ENCODE measurements at regions not wholly inside any gene's neighbourhood (a gene's known extent, or its start where the extent isn't known, plus 50 kb on each side); places are given as distances from the start of the nearest gene placed in this dataset.

DNA sequence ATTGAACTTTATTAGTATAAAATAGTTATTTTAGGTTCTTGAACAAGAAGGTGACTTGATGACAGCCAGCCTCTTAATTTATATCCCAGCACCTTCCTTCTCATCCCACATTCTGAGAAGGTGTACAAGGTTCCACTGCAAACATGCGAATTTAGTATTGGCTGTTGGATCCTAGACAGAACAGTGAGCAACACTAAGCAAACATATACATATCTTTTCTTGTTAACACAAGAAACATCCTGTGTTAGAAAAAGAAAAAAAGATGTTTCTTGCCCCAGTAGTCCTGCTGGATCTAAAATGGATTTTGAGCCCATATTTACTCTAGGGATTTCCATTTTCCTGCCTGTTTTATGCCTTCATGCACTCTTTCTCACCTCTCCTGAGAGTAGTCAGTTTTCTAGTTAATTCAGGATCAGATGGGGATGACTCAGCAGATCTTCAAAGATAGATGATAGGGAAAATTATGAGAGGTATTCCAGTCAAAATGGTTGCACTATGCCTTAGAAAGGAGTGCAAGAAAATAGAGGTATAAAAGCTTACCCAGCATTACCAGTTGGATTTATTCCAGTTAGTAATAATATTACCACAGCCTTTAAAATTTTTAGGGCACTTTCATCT, 336.5 kb downstream of the MEIS1 start:
- POLR2A ChIA-PET: no interaction called here
- CTCF ChIA-PET: no interaction called here
- DNase-seq (no peak), ATAC-seq (ENCODE audit: low read depth) (no peak)
- Mint-ChIP-seq H3K4me1 (no peaks in the 10 kb centered on the region), H3K27me3 (no peaks in the 10 kb centered on the region), H3K4me3 (no peak overlapping the region), H3K36me3 (ENCODE audit: low read depth) (no peaks in the 10 kb centered on the region), H3K27ac (no peak overlapping the region), H3K9me3 (no peaks in the 10 kb centered on the region)
- intact Hi-C loops (cut with micrococcal nuclease): no loop called here
- TF ChIP-seq, protein P1, sequence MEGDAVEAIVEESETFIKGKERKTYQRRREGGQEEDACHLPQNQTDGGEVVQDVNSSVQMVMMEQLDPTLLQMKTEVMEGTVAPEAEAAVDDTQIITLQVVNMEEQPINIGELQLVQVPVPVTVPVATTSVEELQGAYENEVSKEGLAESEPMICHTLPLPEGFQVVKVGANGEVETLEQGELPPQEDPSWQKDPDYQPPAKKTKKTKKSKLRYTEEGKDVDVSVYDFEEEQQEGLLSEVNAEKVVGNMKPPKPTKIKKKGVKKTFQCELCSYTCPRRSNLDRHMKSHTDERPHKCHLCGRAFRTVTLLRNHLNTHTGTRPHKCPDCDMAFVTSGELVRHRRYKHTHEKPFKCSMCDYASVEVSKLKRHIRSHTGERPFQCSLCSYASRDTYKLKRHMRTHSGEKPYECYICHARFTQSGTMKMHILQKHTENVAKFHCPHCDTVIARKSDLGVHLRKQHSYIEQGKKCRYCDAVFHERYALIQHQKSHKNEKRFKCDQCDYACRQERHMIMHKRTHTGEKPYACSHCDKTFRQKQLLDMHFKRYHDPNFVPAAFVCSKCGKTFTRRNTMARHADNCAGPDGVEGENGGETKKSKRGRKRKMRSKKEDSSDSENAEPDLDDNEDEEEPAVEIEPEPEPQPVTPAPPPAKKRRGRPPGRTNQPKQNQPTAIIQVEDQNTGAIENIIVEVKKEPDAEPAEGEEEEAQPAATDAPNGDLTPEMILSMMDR (IDR thresholded peaks at IDR 0.05): no peak

DNA sequence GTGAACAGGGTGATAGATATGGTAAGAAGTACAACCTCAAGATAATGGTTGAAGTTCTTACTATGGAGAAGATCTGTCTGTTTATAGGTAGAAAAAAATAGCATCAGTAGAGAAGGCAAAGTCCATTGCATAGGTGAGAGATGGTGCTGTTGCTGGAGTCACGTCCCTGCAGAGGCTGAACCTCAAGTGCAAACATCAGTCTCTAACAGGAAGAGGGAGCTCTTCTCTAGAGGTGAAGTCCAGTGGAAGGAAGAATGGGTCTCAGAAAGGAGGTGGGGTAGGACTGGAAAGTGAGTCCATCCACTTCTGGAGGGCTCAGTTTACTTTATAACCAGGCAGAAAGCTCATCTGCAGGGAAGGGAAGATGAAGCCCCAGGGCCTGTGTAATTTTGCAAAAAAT, 337.7 kb downstream of the MEIS1 start:
- no peak for DNase-seq
- peaks cover 2% of the 10 kb centered on the region for H3K9me3 Mint-ChIP-seq
- intact Hi-C loops (cut with micrococcal nuclease): no loop called here
- no peaks in the 10 kb centered on the region for H3K36me3 Mint-ChIP-seq (ENCODE audit: low read depth)
- ChIA-PET POLR2A (no interaction called here), CTCF (no interaction called here)
- no peak for ATAC-seq (ENCODE audit: low read depth)
- no peaks in the 10 kb centered on the region for H3K4me1 Mint-ChIP-seq
- TF ChIP-seq, protein P1 (IDR thresholded peaks at IDR 0.05): no peak
- no peak overlapping the region for H3K4me3 Mint-ChIP-seq
- H3K27me3 Mint-ChIP-seq: no peaks in the 10 kb centered on the region
- no peak overlapping the region for H3K27ac Mint-ChIP-seq

DNA sequence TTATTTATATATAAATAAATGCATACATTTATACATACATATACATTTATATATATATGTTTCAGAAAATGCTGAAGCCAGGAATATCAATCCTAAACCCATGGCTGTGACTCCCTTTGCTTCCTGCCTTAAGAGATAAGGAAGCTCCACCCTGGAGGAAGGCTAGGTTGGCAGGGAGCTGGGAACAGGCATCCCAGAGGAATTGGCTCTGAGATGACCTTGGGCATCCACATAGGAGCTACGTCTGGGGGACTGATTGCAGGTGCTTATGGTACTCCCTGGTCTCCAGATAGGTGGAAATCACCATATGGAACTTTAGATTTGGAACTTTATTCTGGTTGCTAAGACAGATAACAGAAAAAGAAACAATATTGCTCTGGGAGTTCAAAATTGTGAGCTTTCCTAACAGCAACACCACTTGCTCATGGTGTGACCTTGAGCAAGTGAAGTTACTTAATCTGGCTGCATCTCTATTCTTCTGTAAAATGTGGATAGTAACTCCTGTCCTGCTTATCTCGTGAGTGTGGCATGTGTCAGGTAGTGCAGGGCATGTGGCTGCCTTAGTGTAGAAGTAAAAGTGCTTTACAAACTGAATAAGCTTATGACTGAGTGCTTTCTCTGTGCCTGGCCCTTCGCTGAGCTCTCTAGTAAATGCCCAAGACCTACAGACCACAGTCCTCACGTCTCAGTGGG, 341.0 kb downstream of the MEIS1 start:
- ChIA-PET POLR2A (no interaction called here), CTCF (no interaction called here)
- H3K4me1 Mint-ChIP-seq: no peaks in the 10 kb centered on the region
- TF ChIP-seq, protein P1 (IDR thresholded peaks at IDR 0.05): no peak
- intact Hi-C loops (cut with micrococcal nuclease): no loop called here
- H3K4me3 Mint-ChIP-seq: no peak overlapping the region
- H3K36me3 Mint-ChIP-seq (ENCODE audit: low read depth): no peaks in the 10 kb centered on the region
- H3K9me3 Mint-ChIP-seq: peaks cover 2% of the 10 kb centered on the region
- ATAC-seq (ENCODE audit: low read depth) (no peak), DNase-seq (no peak)
- no peak overlapping the region for H3K27ac Mint-ChIP-seq
- H3K27me3 Mint-ChIP-seq: no peaks in the 10 kb centered on the region

DNA sequence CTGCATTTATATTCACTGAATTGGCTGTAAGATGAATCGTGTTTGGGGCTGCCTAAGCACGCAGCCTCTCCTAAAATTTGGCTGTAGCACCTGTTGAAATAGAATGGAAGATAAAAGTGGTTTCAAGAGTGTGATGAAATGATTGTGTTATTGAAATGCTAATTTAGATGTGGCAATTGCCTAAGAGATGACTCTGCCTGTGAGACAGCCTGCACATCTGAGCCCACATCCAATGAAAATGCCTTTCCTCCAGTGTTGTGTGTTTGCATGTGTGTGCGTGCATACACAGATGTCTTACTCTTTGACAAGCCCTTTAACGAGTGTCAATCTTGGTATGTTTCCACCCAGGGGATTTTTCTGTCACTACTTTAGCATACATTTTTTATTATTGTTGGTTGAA, 346.9 kb downstream of the MEIS1 start:
- Mint-ChIP-seq H3K9me3 (peaks cover 2% of the 10 kb centered on the region), H3K4me1 (no peaks in the 10 kb centered on the region), H3K27ac (no peak overlapping the region), H3K27me3 (no peaks in the 10 kb centered on the region), H3K4me3 (no peak overlapping the region), H3K36me3 (ENCODE audit: low read depth) (no peaks in the 10 kb centered on the region)
- TF ChIP-seq, protein P1 (IDR thresholded peaks at IDR 0.05): no peak
- intact Hi-C loops (cut with micrococcal nuclease): no loop called here
- ATAC-seq (ENCODE audit: low read depth) (no peak), DNase-seq (no peak)
- POLR2A ChIA-PET: no interaction called here
- CTCF ChIA-PET: no interaction called here

DNA sequence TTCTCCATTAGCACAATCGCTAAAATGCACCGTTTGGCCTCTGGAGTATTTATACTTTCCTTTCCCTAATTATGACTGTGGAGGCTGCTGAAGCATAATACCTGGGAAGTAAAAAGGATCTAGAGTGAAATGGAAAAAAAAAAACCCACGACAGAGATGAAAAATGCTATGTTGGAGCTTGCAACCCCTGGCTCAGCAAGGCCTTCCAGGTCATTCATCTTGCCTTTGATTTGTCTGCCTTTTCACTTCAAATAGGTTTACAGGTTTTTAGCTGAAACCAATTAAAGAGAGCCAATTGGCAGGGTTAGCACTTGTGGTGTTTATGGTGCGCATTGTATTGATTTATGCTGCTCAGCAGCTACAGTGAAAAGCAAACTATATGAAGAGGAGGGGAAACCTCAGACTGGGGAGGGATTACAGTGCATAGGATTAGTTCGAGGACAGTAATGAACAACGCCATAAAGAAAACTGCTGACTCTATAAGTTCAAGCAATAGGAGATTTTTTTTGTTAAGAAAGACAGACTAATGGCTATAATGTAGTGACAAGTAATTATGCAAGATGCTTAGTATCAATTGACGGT, 347.9 kb downstream of the MEIS1 start:
- Mint-ChIP-seq H3K27me3 (no peaks in the 10 kb centered on the region), H3K36me3 (ENCODE audit: low read depth) (no peaks in the 10 kb centered on the region), H3K9me3 (no peaks in the 10 kb centered on the region), H3K4me1 (no peaks in the 10 kb centered on the region), H3K27ac (no peak overlapping the region), H3K4me3 (no peak overlapping the region)
- no peak for DNase-seq
- ChIA-PET POLR2A (no interaction called here), CTCF (no interaction called here)
- intact Hi-C loops (cut with micrococcal nuclease): no loop called here
- TF ChIP-seq, protein P1 (IDR thresholded peaks at IDR 0.05): no peak
- ATAC-seq (ENCODE audit: low read depth): no peak

All from activated B cell treated with CpG ODN at 0.5 μM for 24 hours (primary cell).